OCI-LY3 (cell line): ENCODE measurements at regions not wholly inside any gene's neighbourhood (a gene's known extent, or its start where the extent isn't known, plus 50 kb on each side); places are given as distances from the start of the nearest gene placed in this dataset.
A peak's percentile ranks its signal among the peaks of the same experiment; 100 is the strongest.

Experiments used
- H2AFZ ChIP-seq: fragments of 200-600, 300-600 bp; shearing (Covaris generic); 2 replicates; pipeline ENCODE4 v1.6.0; 2014; ENCODE audit warnings: antibody characterized with exemption, low read depth, low read length
- H3K27ac ChIP-seq: fragments of 200-600, 300-600 bp; sonication (generic); 2 replicates; pipeline ENCODE4 v1.5.1; 2014; ENCODE audit warnings: mild to moderate bottlenecking, low read length, moderate library complexity, mixed read lengths
- H3K27me3 ChIP-seq: fragments of 200-600, 300-600 bp; sonication (generic); 2 replicates; pipeline ENCODE4 v1.6.1; 2014; ENCODE audit warnings: low read depth, low read length, mixed read lengths
- H3K36me3 ChIP-seq: fragments of 200-600, 300-600 bp; sonication (generic); replicated peaks from 2 replicates; pipeline ENCODE3; 2014; ENCODE audit warnings: low read depth, low read length, mixed read lengths
- H3K4me1 ChIP-seq: fragments of 300-600, 200-600 bp; sonication (generic); 2 replicates; pipeline ENCODE4 v1.6.1; 2014; ENCODE audit warnings: low read length, mixed read lengths
- H3K4me2 ChIP-seq: fragments of 200-600, 300-600 bp; sonication (generic); 2 replicates; pipeline ENCODE4 v1.6.1; 2014; ENCODE audit warnings: low read length, mixed read lengths
- H3K4me3 ChIP-seq: fragments of 300-600, 200-600 bp; sonication (generic); 2 replicates; pipeline ENCODE4 v1.5.1; 2014; ENCODE audit warnings: antibody characterized with exemption, mild to moderate bottlenecking, low read length, moderate library complexity
- H3K79me2 ChIP-seq: fragments of 300-600, 200-600 bp; shearing (Covaris generic); 2 replicates; pipeline ENCODE4 v1.6.1; 2014; ENCODE audit warnings: mild to moderate bottlenecking, low read length, mixed read lengths
- H3K9ac ChIP-seq: fragments of 300-600, 200-600 bp; shearing (Covaris generic); 2 replicates; pipeline ENCODE4 v1.6.0; 2014; ENCODE audit warnings: mild to moderate bottlenecking, low read length, moderate library complexity
- H3K9me3 ChIP-seq: fragments of 200-600, 300-600 bp; shearing (Covaris generic); 2 replicates; pipeline ENCODE4 v1.6.1; 2014; ENCODE audit warnings: low read length, mixed read lengths; ENCODE audit not compliant: insufficient read depth
- H4K20me1 ChIP-seq: fragments of 200-600, 300-600 bp; sonication (generic); 2 replicates; pipeline ENCODE4 v1.6.1; 2016; ENCODE audit warnings: low read length, mixed read lengths; ENCODE audit not compliant: insufficient read depth
- CTCF ChIP-seq: fragments of 200-600, 300-600 bp; sonication (generic); IDR thresholded peaks from 2 replicates; pipeline ENCODE4 v1.5.1; 2014; ENCODE audit warnings: antibody characterized with exemption, low read length, low read depth
- EZH2phosphoT487 ChIP-seq: fragments of 200-600 bp; shearing (Covaris generic); IDR thresholded peaks from 2 replicates; pipeline ENCODE4 v1.6.1; 2018; ENCODE audit warnings: antibody characterized with exemption, mixed run types, low read depth

- H3K27ac ChIP-seq, result no peak overlapping the region
- no peaks in the 10 kb centered on the region for H4K20me1 ChIP-seq
- no peaks in the 10 kb centered on the region for H3K27me3 ChIP-seq
- no peaks in the 10 kb centered on the region for H3K9me3 ChIP-seq
- TF ChIP-seq EZH2phosphoT487, result no peak
- TF ChIP-seq CTCF, result no peak
- H3K36me3 ChIP-seq, result no peaks in the 10 kb centered on the region
- no peak overlapping the region for H3K4me2 ChIP-seq
- no peak overlapping the region for H2AFZ ChIP-seq
- no peaks in the 10 kb centered on the region for H3K79me2 ChIP-seq
- H3K9ac ChIP-seq, result no peak overlapping the region
- H3K4me1 ChIP-seq, result no peaks in the 10 kb centered on the region
- no peak overlapping the region for H3K4me3 ChIP-seq
Observed at GRCh38 chr3:28792604-28793003, 444.0 kb upstream of the AZI2 start.

- Histone ChIP-seq H3K79me2 (no peaks in the 10 kb centered on the region), H3K4me3 (no peak overlapping the region), H3K36me3 (no peaks in the 10 kb centered on the region), H3K9ac (no peak overlapping the region), H2AFZ (no peak overlapping the region), H3K4me1 (no peaks in the 10 kb centered on the region), H3K9me3 (no peaks in the 10 kb centered on the region), H3K27me3 (no peaks in the 10 kb centered on the region), H3K27ac (no peak overlapping the region), H4K20me1 (no peaks in the 10 kb centered on the region), H3K4me2 (no peak overlapping the region)
- TF ChIP-seq CTCF (peak; percentile 36), EZH2phosphoT487 (no peak)
Observed at GRCh38 chr3:28799084-28799483, 450.5 kb upstream of the AZI2 start.

GRCh38 chr3:28800203-28800602, 451.6 kb upstream of the AZI2 start:
- H2AFZ ChIP-seq, result no peak overlapping the region
- no peak overlapping the region for H3K4me3 ChIP-seq
- H4K20me1 ChIP-seq, result no peaks in the 10 kb centered on the region
- no peak overlapping the region for H3K4me2 ChIP-seq
- no peak for TF ChIP-seq CTCF
- TF ChIP-seq EZH2phosphoT487, result no peak
- H3K27ac ChIP-seq, result no peak overlapping the region
- H3K27me3 ChIP-seq, result no peaks in the 10 kb centered on the region
- H3K79me2 ChIP-seq, result no peaks in the 10 kb centered on the region
- H3K9ac ChIP-seq, result no peak overlapping the region
- no peaks in the 10 kb centered on the region for H3K4me1 ChIP-seq
- H3K36me3 ChIP-seq, result no peaks in the 10 kb centered on the region
- H3K9me3 ChIP-seq, result no peaks in the 10 kb centered on the region

GRCh38 chr3:28808068-28808467, 459.4 kb upstream of the AZI2 start:
- Histone ChIP-seq H3K4me3 (no peak overlapping the region), H3K4me1 (no peaks in the 10 kb centered on the region), H3K9me3 (no peaks in the 10 kb centered on the region), H3K27me3 (no peaks in the 10 kb centered on the region), H3K36me3 (no peaks in the 10 kb centered on the region), H3K27ac (no peak overlapping the region), H2AFZ (no peak overlapping the region), H3K79me2 (no peaks in the 10 kb centered on the region), H4K20me1 (no peaks in the 10 kb centered on the region), H3K4me2 (no peak overlapping the region), H3K9ac (no peak overlapping the region)
- TF ChIP-seq EZH2phosphoT487 (no peak), CTCF (no peak)
